MM.1S (cell line): ENCODE measurements at regions not wholly inside any gene's neighbourhood (a gene's known extent, or its start where the extent isn't known, plus 50 kb on each side); places are given as distances from the start of the nearest gene placed in this dataset.

ENCODE experiments used
- CTCF ChIP-seq: fragments of 300-600 bp; sonication (generic); IDR thresholded peaks from 2 replicates; pipeline ENCODE4 v1.5.1; 2016; ENCODE audit warnings: antibody characterized with exemption, low read length, mixed read lengths
- EZH2 ChIP-seq: fragments of 300-600 bp; sonication (generic); optimal IDR thresholded peaks from 2 replicates; pipeline ENCODE3; 2017; ENCODE audit warnings: low read depth, mild to moderate bottlenecking, antibody characterized with exemption, low read length, mixed read lengths
- EZH2phosphoT487 ChIP-seq: fragments of 300-600 bp; sonication (generic); IDR thresholded peaks from 2 replicates; pipeline ENCODE4 v1.6.1; 2018; ENCODE audit warnings: antibody characterized with exemption, low read length

GRCh38 chr13:31895691-31896090 lies 135.9 kb upstream of the FRY start:
- TF ChIP-seq CTCF (no peak), EZH2 (no peak), EZH2phosphoT487 (no peak)
